GM21786 (cell line): ENCODE measurements at regions not wholly inside any gene's neighbourhood (a gene's known extent, or its start where the extent isn't known, plus 50 kb on each side); places are given as distances from the start of the nearest gene placed in this dataset.
"Not testable (repeated sequence)": the region's sequence is repeated elsewhere in the genome, so short reads cannot be mapped to it uniquely, and the experiment has no call there.

Experiments used
- ATAC-seq: cut with Tn5 transposase; IDR thresholded peaks from one replicate; pipeline ENCODE4 v1.9.1; 2021; ENCODE audit not compliant: unreplicated experiment

- no peak for ATAC-seq
These were observed 407.4 kb upstream of the TNC start for GRCh38 chr9:115525111-115526058.

- no peak for ATAC-seq
These were observed 413.6 kb upstream of the TNC start for GRCh38 chr9:115531410-115532125.

- ATAC-seq, result no peak
These were observed 415.6 kb upstream of the TNC start for GRCh38 chr9:115533511-115533910.

GRCh38 chr9:115540091-115540490 lies 422.1 kb upstream of the TNC start:
- ATAC-seq, result no peak

- no peak for ATAC-seq
These were observed 425.6 kb upstream of the TNC start for GRCh38 chr9:115543511-115543910.

GRCh38 chr9:115548609-115549260 lies 430.8 kb upstream of the TNC start:
- ATAC-seq, result no peak

- no peak for ATAC-seq
These were observed 433.4 kb upstream of the TNC start for GRCh38 chr9:115551396-115551795.

- ATAC-seq, result no peak
These were observed 435.3 kb upstream of the TNC start for GRCh38 chr9:115553060-115553773.

- no peak for ATAC-seq
These were observed 438.5 kb upstream of the TNC start for GRCh38 chr9:115556432-115556831.

GRCh38 chr9:115575147-115575546 lies 457.2 kb upstream of the TNC start:
- ATAC-seq, result no peak

GRCh38 chr9:115585458-115585857 lies 467.5 kb upstream of the TNC start:
- not testable (repeated sequence) for ATAC-seq

- no peak for ATAC-seq
These were observed 469.4 kb upstream of the TNC start for GRCh38 chr9:115587310-115587709.

- ATAC-seq, result no peak
These were observed 472.1 kb upstream of the TNC start for GRCh38 chr9:115590011-115590410.

- no peak for ATAC-seq
These were observed 473.6 kb upstream of the TNC start for GRCh38 chr9:115591584-115591984.

- ATAC-seq, result no peak
These were observed 475.7 kb upstream of the TNC start for GRCh38 chr9:115593587-115594091.

GRCh38 chr9:115594557-115594956 lies 476.6 kb upstream of the TNC start:
- ATAC-seq, result no peak

- no peak for ATAC-seq
These were observed 478.2 kb upstream of the TNC start for GRCh38 chr9:115596021-115596745.

- ATAC-seq, result no peak
These were observed 478.8 kb upstream of the TNC start for GRCh38 chr9:115596746-115597080.

- no peak for ATAC-seq
These were observed 479.5 kb upstream of the TNC start for GRCh38 chr9:115597330-115597895.

- ATAC-seq, result no peak
These were observed 480.8 kb upstream of the TNC start for GRCh38 chr9:115598751-115599150.
